Activated T-cell treated with anti-CD3 and anti-CD28 coated beads, Interleukin-2, amount 50 U/mL, for 48 hours (primary cell): ENCODE measurements at regions not wholly inside any gene's neighbourhood (a gene's known extent, or its start where the extent isn't known, plus 50 kb on each side); places are given as distances from the start of the nearest gene placed in this dataset.

Experiments
- DNase-seq, 2 experiments: peaks; one replicate each; pipeline ENCODE4 v3.0.0-alpha.2; 2020

DNA sequence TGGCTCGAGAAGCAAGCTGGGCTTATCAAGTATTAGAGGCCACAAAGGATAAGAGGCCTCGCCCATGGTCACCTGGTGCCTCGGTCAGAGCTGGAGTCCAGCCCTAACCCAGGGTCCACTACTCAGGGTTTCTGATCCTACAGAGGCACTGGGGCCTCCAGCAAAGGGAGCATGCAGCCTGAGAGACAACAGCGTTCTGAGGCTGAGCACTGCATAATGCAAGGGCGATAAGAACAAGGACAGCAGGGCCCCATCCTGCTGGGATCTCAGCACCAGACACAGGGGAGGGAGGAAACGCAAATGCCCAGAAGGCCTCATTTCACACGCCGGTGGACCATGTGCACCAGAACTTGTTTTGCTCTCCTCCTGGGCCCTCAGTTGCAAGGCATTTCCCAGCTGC is 63.0 kb downstream of the C5orf15 start:
- DNase-seq: no peak

DNA sequence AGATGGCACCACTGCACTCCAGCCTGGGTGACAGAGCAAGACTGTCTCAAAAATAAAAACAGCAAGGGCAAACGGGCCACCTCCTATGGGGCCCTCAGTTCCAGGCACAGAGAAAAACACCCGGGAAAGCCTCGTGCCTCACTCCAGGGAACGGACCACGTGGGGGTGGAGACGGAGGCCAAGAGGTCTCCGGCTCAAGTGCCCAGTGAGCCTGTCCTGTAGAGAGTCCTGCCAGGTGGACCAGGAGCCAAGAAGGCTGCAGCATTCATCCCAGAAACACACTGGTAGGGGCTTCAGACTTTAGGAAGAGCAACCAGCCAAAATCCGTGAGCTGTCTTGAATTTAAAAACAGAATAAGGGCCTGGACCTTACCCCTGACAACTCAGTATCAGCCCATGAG is 63.8 kb downstream of the C5orf15 start:
- DNase-seq: no peak

DNA sequence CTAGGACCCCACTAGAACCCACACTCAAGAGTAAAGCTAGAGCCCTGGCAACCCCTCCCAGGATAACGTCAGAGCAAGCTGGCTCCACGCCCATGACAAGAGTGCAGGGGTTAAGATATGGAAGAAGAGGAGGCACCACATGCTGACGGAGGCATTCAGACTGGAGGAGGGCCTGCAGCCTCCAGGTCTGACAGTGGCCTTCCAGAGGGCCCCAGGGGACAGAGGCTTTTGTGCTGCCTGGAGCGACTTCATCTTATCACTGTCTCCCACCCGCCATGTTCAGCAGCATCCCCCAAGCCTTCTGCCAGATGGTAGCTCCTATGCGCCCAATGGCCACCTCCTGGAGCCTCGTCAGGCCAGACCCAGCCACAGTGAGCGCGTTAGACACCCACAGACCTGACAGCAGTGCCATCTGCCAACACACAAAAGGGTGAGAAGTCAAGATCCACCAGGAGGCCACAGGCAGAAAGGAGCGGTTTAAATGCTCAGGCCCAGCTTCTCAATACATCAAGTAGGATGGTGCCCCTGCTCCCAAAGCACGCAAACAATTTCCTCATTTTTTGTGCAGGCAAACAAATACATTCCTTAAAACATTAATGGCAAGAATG is 65.8 kb downstream of the C5orf15 start:
- no peak for DNase-seq

DNA sequence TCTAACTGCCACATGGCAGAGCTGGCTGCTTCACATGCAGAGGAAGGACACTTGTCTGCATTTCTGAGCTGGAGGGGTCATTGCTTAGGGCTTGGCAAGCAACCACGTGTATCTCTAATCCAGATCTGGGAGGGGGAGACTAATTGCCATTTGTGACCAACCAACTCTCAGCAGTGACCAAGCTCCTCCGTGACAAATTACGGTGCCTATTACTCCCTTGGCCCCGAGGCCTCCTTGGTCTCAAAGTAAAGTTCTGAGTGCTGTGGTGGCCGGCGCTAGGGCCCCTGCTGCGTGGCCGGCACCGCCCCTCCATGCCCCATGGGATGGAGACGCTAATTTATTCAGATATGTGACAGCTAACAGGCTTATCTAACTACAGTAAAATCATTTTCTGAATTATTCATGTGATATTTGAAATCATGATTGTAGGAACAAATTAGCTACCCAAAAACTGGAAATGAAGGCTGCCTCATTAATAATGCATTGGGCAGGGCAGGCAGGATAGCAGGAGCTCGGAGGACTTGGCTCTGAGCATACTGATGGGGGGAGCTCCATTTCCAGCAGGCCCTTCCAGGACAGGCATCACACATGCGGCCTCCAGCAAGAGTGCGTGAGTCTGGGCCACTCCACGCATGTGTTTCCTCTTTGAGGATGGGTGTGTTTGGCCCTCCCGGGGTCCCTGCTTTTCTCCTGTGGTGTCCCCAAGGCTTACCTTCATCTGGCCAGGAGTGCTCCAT is 67.7 kb downstream of the C5orf15 start:
- no peak for DNase-seq

DNA sequence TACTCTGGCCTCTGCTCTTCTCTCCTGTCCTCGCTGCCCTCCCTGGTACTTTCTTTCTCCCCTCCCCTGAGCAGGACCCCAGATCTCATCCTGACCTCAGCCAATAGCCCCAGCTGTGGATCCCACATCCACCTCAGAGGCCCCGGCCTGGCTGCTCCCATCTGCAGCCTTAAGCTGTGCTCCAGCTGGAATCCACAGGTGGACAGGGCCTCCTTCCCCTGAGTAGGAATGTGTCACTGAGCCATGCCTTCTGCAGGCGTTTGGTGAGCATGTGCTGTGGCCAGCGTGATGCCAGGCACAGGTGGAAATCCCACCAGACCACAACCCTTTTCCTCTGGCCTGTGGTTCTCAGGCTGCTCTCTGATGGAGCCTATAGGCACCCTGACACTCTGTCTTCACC is 68.9 kb downstream of the C5orf15 start:
- no peak for DNase-seq

DNA sequence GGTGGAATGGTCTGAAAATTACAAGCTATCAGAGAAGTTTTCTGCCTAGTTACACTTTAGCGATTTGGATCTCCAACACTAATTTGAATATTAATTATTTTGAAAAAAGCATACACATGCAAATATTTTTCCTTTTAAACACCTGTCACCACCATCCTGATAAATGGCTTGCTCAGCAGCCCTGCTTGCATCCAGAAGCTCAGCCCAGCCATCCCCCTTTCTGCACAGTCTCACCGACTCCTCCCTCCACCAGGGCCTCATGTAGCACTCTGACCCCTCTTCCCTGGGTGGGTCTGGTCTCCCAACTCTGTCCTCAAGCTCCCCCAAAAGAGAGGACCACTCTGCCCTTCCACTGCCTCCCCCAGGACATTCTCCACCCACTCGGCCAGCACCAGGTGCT is 70.0 kb downstream of the C5orf15 start:
- no peak for DNase-seq

DNA sequence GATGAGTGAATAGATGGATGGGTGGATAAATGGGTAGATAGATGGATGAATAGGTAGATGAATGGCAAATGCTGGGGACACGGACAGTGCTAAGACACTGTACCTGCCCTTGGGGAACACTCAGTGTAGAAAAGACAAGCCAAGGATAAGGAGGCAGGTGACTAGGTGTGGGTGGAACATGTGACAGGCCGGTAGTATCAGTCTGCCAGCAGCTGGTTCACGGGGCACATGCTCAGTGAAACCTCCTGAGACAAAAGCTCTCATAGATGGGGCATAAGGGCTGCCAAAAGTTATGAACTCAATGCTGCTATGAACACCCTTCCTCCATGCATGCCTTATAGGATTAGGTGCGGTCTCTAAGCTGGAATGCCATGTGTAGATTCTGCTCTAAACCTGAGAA is 71.0 kb downstream of the C5orf15 start:
- no peak for DNase-seq

DNA sequence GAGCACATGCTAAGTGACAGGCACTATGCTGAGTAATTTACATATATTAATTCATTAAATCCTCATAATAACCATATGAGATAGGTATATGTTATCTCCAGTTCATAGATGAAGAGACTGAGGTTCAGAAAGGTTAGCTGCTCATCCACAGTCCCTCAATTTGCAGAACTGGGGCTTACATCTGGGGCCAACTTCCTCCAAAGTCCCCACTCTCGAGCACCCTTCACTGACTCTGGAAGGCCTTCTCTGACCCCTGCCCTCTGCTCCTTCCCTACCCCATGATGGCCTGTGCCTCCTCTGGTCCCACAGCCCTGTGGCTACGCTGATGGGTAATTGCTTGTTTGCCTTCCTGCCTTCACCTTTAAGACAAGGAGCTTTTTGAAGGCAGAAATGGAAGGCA is 71.6 kb downstream of the C5orf15 start:
- DNase-seq: no peak

DNA sequence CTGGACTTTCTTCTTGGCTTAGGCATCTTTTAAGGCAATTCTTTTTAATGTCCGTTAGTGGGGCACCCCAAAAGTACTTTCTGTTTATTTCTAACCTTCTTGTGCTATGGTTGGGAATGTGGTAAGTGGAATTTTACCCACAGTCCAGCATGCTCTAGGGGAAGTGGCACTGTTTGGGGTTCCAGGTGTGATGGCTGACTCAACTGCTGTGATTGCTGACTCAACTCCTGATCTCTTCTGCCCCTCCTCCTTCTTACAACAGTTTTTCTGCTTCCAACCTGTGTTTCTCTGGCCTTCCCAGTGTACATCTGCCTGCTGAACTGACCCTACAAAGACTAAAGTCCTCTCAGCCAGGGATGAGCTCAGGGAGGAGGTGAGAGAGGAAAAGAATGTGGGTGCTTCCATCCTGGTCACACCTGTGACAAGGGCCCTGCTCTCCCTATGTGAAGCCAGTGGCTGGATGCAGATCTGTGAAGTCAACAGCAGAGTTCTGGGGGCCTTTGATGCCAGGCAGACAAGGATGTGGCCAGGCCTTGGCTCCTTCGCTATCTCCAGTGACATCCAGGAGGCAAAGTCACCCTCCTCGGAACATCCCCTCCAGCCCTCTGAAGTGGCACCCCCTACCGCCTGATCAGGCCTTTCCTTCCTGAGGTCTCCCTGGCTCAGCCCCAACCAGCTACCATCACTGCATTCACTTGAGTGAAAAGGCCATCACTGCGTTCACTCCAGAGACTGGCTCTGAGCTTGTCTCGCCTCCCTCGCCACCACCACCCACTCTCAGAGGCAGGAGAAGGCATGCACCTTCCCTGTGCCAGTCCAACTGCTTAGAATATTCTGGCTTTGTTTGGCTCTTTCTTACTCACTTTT is 72.2 kb downstream of the C5orf15 start:
- DNase-seq: no peak

DNA sequence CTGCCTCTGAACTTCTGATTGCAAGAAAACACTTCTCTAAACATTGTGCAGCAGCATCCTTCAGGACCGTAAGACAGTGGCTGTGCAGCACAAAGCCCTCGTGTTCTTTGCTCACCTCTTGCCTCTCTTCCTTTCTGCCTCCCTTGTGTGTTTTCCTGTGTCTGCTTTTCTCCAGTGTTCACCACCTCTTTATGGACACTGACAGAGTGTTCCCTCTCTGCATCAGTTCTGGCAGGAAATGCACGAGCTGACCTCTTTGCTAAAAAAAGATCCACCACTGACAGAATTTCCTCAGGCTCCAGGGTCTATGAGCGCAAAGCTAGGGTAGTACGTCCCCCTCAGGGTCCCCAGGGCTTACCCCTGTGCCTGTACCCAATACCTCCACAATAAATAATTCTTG is 74.3 kb downstream of the C5orf15 start:
- no peak for DNase-seq

DNA sequence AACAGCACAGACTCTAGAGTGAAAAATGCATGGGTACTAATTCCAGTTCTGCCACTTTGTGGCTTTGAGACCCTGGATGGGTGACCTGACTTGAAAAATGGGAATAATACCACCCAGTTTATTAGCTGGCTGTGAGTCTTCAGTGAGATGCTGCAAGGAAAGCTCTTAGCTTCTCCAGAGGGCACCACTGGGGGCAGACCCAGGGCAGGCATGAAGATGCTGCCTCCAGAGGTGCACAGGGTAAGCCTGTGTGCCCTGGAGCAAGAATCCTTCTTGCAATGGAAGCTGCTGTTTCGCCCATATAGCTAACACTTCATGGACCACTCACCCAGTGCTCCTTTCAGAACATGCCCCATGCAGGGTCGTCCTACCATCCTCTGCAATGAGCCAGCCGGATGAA is 75.7 kb downstream of the C5orf15 start:
- DNase-seq: no peak

DNA sequence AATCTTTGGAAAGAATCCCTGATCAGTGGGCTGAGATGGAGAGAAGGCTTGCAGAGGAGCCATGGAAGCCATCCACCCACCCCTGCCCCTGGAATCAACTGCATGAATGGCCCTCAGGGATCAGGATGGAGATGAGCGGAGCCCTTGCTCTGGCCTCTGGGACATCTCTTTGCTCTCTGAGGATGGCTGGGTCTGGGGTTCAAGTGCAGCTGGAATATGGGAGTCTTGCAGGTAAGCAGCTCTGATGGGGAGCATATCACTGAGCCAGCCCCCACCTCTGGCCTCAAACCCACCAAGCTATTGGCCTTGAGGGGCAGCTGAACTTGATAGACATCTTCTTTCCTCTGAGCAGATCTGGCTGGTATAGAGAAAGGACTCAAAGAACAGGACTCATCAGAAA is 76.1 kb downstream of the C5orf15 start:
- no peak for DNase-seq

DNA sequence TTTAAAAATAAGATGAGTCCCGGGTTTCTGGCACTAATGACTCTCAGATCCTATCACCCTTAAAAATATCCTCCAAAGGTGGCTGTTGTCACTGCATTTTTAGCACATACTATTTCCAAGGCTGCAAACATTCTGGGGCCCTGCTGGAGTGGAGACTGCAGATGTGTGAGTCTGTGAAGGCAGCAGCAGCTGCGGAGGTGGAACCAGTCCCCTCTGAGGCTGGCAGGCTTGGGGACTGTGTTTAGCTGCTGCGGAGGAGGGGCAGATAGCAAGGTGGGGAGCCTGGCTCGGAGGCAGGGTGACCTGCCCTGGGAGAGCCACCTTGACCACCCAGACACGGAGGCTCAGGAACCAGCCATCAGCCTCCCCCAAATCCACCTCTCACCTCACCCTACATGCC is 77.0 kb downstream of the C5orf15 start:
- no peak for DNase-seq

DNA sequence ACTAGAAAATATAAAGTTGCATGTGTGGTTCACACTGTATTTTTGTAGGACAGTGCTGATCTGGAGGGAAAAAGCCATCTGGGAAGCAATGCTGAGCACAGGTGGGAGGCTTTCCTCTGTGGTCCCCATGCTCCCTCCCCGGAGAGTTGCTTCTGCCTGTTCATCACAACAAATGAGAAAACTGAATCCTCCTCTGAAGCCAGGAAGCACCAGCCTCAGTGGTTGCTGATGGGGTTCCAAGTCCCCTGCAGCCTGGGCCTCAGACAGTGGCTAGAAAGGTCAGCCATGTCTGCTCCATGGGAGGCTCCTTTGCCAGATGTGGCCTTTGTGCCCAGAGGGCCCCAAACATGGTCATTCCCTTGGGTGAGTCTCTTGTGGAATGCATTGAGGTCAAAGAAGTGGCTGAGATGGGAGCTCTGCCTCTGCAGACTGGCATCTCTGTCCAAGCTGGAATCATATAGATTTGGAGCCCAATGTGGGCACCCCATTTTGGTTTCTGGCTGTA is 77.6 kb downstream of the C5orf15 start:
- no peak for DNase-seq

DNA sequence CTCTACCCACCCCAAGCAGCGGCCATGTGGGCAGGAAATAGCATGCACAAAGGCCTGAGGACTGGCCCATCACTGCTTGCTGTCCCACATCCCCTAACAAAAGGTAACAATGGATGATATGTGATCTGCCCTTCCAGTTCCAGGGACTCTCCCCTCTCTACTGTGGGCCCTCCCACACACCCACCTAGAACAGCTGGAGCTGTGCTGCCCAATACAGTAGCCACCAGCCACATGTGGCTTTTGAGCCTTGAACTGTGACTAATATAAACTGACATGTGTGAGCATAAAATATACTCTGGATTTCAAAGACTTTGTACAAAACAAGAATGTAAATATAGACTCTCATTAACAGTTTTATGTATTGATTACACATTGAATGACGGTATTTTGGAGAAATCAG is 78.1 kb downstream of the C5orf15 start:
- DNase-seq: no peak

DNA sequence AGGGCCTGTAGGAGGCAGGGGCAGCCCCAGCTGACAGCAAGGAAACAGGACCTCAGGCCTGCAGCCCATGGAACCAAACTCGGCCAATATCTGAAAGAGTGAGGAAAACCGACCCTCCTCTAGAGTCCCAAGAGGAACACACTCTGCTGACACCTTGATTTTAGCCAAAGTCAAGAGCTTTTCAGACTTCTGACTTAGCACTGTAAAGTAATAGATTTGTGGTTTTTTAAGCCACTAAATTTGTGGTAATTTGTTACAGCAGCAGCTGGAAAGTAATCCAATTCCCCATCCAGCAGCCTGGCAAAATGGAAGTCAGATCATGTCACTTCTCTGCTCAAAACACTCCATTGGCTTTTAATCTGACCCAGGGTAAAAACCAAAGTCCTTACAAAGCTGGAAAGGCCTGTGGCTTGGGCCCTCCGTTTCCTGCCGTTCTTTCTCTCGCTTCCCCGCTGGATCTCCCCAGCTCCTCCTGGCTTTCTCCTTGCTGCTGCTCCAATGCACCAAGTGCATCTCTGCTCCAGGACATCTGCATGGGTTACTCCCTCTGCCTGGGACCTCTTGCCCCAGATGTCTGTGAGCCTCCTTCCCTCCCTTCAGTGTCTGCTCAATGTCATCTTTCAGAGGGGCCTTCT is 79.0 kb downstream of the C5orf15 start:
- no peak for DNase-seq

DNA sequence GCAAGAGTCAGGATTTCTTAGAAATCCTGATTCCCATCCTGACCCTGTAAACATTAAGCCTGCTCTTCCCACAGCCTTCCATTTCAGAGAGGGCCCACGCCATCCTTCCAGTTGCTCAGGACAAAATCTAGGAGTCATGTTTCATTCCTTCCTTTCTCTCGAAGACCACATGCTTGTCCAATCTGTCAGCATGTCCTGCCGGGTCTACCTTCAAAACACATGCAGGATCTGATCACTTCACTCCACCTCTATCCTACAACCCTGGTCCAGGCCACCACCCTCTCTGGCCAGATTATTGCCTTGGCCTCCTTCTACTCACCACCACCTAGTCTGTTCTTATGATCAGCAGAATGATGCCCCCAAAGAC is 79.8 kb downstream of the C5orf15 start:
- no peak for DNase-seq

DNA sequence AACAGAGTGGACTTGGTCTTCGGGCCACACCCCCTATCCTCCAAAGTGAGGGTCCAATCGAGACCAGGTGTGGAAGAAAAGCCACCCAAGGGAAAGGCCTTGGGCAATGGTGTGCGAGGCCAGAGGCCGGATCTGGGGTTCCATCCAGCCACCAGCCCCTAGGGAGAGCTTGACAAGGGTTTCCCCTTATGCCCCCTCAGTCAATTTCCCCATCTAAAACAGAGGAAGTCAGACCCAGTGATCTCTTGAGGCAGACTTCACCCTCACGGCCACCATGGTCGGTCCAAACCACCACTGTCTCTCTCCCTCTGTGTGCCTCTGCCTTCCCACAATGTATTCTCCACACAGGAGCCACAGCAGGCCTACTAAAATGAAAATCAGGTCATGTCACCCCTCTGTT is 82.9 kb downstream of the C5orf15 start:
- DNase-seq: no peak

DNA sequence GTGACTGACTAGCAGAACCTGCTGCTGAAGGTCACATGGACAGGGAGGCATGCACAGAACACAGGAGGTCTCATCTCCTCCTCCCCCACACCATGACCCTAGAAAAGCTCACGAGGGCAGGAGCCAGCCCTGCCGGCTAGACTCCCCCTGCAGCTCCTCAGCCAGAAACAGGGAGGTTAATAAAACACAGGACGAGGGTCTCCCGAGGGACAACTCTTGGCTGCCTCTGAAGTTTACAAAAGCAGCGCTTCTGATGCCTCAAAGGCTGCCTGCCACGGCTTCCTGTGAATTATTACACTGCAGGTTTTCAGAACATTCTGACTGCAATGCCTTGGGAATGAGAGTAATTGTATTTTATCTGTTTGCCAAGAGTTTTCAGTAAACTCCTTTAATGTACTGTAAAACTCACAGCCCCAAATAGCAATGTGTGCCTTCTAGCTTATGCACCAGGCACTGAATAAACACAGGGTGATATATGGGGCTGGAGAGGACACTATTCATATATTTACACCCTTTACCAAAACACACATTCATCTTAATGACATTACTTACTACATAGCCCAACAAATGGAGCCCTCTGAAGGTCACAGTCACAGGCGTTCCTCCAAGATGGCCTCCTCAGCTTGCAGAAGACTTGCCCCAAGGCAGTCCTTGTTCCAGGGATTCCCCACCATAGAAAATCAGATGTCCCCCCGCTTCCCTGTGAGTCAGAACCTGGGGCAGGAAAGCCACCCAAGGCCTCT is 83.7 kb downstream of the C5orf15 start:
- DNase-seq: no peak

DNA sequence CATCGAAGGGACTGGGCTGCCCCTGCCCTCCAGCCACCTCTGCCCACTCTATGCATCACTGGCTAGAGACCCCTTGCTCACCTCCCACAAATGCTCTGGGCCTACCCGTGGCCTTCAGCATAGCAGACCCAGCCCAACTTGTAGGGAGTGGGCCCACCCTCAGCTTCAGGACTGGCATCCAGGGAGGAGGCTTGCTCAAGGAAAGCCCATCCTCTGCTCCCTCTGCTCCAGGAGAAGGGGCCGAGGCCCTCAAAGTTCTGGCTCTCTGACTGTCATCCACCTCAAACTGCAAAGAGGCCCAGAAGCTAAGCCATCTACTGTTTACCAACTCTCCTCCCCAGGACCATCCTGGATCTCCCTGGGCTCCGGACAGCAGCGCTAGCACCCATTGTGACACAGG is 84.5 kb downstream of the C5orf15 start:
- DNase-seq: no peak

DNA sequence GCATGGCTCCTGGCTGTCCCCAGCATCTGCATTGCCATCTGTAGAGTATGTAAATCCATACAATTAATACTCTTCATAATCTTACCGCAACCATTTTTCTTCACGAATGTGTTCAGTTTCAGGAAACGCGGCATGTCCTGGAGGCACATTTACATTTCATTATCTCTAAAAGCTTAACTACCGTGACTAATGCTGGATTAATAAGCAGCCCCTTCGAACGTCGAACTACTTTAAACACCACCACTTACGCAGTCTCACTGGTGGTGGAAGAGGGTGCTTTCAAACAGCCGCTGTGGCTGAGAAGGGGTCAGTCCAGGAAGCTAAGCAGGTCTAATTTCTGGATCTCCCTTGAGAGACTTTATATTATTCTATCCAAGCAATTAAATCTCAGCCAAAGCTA is 85.6 kb downstream of the C5orf15 start:
- no peak for DNase-seq

DNA sequence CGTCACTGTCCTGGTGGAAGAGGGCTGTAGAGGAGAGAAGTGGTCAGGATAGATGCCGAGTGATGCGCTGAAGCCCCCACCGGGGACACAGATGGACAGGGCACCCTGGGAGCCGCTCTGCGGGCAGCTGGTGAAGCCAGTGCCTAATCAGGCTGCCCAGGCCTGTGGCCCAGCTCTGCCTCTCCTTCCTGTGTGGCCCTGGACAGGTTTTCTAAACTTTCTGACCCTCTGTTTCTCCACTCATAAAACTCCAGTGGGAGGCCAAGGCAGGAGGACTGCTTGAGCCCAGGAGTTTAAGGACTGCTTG is 86.1 kb downstream of the C5orf15 start:
- no peak for DNase-seq
